Ishikawa (cell line): ENCODE measurements at regions not wholly inside any gene's neighbourhood (a gene's known extent, or its start where the extent isn't known, plus 50 kb on each side); places are given as distances from the start of the nearest gene placed in this dataset.

Experiments
- CEBPB ChIP-seq: IDR thresholded peaks from 2 replicates; pipeline ENCODE4 v1.6.1; 2012
- CREB1 ChIP-seq: IDR thresholded peaks from 2 replicates; pipeline ENCODE4 v1.6.1; 2012; ENCODE audit warnings: low read depth
- EGR1 ChIP-seq: IDR thresholded peaks from 2 replicates; pipeline ENCODE4 v1.6.1; 2012
- EP300 ChIP-seq: IDR thresholded peaks from 2 replicates; pipeline ENCODE4 v1.6.1; 2012; ENCODE audit warnings: borderline replicate concordance
- FOXM1 ChIP-seq: IDR thresholded peaks from 2 replicates; pipeline ENCODE4 v1.6.1; 2012; ENCODE audit warnings: low read depth, borderline replicate concordance
- MAX ChIP-seq: IDR thresholded peaks from 2 replicates; pipeline ENCODE4 v1.6.1; 2012
- NFIC ChIP-seq: IDR thresholded peaks from 2 replicates; pipeline ENCODE4 v1.6.1; 2012
- RAD21 ChIP-seq: IDR thresholded peaks from 2 replicates; pipeline ENCODE4 v1.6.1; 2012; ENCODE audit warnings: low read depth
- REST ChIP-seq: IDR thresholded peaks from 2 replicates; pipeline ENCODE4 v1.6.1; 2012; ENCODE audit warnings: low read depth, mild to moderate bottlenecking
- TAF1 ChIP-seq: IDR thresholded peaks from 2 replicates; pipeline ENCODE4 v1.6.1; 2012; ENCODE audit warnings: low read depth, mild to moderate bottlenecking
- TCF12 ChIP-seq: IDR thresholded peaks from 2 replicates; pipeline ENCODE4 v1.6.1; 2012; ENCODE audit warnings: low read depth
- TEAD4 ChIP-seq: IDR thresholded peaks from 2 replicates; pipeline ENCODE4 v1.6.1; 2012
- USF1 ChIP-seq: IDR thresholded peaks from 2 replicates; pipeline ENCODE4 v1.6.1; 2012
- YY1 ChIP-seq: IDR thresholded peaks from 2 replicates; pipeline ENCODE4 v1.6.1; 2012; ENCODE audit warnings: low read depth
- ZBTB7A ChIP-seq: IDR thresholded peaks from 2 replicates; pipeline ENCODE4 v1.6.1; 2012; ENCODE audit warnings: low read depth

- TF ChIP-seq CEBPB (no peak), ZBTB7A (no peak), TAF1 (no peak), TEAD4 (no peak), REST (no peak), USF1 (no peak), TCF12 (no peak), EGR1 (no peak), YY1 (no peak), EP300 (no peak), CREB1 (no peak), NFIC (no peak)
Measured at GRCh38 chr22:22088658-22089458, 106.3 kb upstream of the TOP3B start.

GRCh38 chr22:22087854-22088657, 105.5 kb upstream of the TOP3B start:
- TF ChIP-seq REST (no peak), TEAD4 (no peak), NFIC (no peak), CEBPB (no peak), ZBTB7A (no peak), FOXM1 (no peak), EP300 (no peak)

- TF ChIP-seq RAD21 (no peak), EP300 (no peak), TCF12 (no peak), MAX (no peak), EGR1 (no peak), CEBPB (no peak), USF1 (no peak), TEAD4 (no peak), ZBTB7A (no peak), TAF1 (no peak), FOXM1 (no peak), NFIC (no peak), YY1 (no peak), CREB1 (no peak), REST (no peak)
Measured at GRCh38 chr22:22086501-22087158, 104.0 kb upstream of the TOP3B start.
